Activated CD8-positive, alpha-beta memory T cell treated with anti-CD3 and anti-CD28 coated beads for 1 hour (primary cell): ENCODE measurements at regions not wholly inside any gene's neighbourhood (a gene's known extent, or its start where the extent isn't known, plus 50 kb on each side); places are given as distances from the start of the nearest gene placed in this dataset.
"Not testable (repeated sequence)": the region's sequence is repeated elsewhere in the genome, so short reads cannot be mapped to it uniquely, and the experiment has no call there.

Source experiments
- DNase-seq, 2 donors: peaks; one replicate each; pipeline ENCODE4 v3.0.0-alpha.2; 2020; ENCODE audit warnings: low read depth in 1 of 2; ENCODE audit errors: extremely low read depth in 1 of 2

- DNase-seq: no peak
Observed at GRCh38 chr2:146992466-146992865, 852.4 kb upstream of the ACVR2A start.

- DNase-seq: no peak
Observed at GRCh38 chr2:146992057-146992456, 852.8 kb upstream of the ACVR2A start.

GRCh38 chr2:146990311-146991054, 854.3 kb upstream of the ACVR2A start:
- no peak for DNase-seq

- no peak for DNase-seq
Observed at GRCh38 chr2:146989741-146990140, 855.1 kb upstream of the ACVR2A start.

- DNase-seq: no peak
Observed at GRCh38 chr2:146987996-146988395, 856.8 kb upstream of the ACVR2A start.

- DNase-seq: no peak
Observed at GRCh38 chr2:146986161-146986560, 858.7 kb upstream of the ACVR2A start.

GRCh38 chr2:146985753-146986152, 859.1 kb upstream of the ACVR2A start:
- DNase-seq: no peak

- DNase-seq: no peak
Observed at GRCh38 chr2:146984014-146984413, 860.8 kb upstream of the ACVR2A start.

- DNase-seq: no peak
Observed at GRCh38 chr2:146982393-146982846, 862.4 kb upstream of the ACVR2A start.

GRCh38 chr2:146981921-146982320, 862.9 kb upstream of the ACVR2A start:
- DNase-seq: no peak

GRCh38 chr2:146979746-146980145, 865.1 kb upstream of the ACVR2A start:
- no peak for DNase-seq

- DNase-seq: no peak
Observed at GRCh38 chr2:146978577-146979555, 866.0 kb upstream of the ACVR2A start.

- DNase-seq: not testable (repeated sequence)
Observed at GRCh38 chr2:146970981-146971380, 873.8 kb upstream of the ACVR2A start.

- DNase-seq: not testable (repeated sequence)
Observed at GRCh38 chr2:146969703-146970102, 875.1 kb upstream of the ACVR2A start.

GRCh38 chr2:146964494-146964893, 880.3 kb upstream of the ACVR2A start:
- no peak for DNase-seq

- no peak for DNase-seq
Observed at GRCh38 chr2:146954544-146954943, 890.3 kb upstream of the ACVR2A start.

- DNase-seq: no peak
Observed at GRCh38 chr2:146952696-146953095, 892.1 kb upstream of the ACVR2A start.

GRCh38 chr2:146950911-146951310, 893.9 kb upstream of the ACVR2A start:
- DNase-seq: no peak

GRCh38 chr2:146950361-146950760, 894.5 kb upstream of the ACVR2A start:
- no peak for DNase-seq

- no peak for DNase-seq
Observed at GRCh38 chr2:146949400-146949799, 895.4 kb upstream of the ACVR2A start.

- DNase-seq: no peak
Observed at GRCh38 chr2:146944601-146945000, 900.2 kb upstream of the ACVR2A start.
